H1 (cell line): ENCODE measurements at regions not wholly inside any gene's neighbourhood (a gene's known extent, or its start where the extent isn't known, plus 50 kb on each side); places are given as distances from the start of the nearest gene placed in this dataset.

ENCODE experiments used
- CTCF ChIA-PET: fragments of 300-600 bp; sonication (Branson Sonifier 250); formaldehyde crosslinking; loops from one replicate; lab custom pipeline; 2021; ENCODE audit not compliant: partially characterized antibody; lab: Charles Lee
- POLR2A ChIA-PET: fragments of 300-600 bp; sonication (Branson Sonifier 250); formaldehyde crosslinking; loops from one replicate; lab custom pipeline; 2021; ENCODE audit warnings: inconsistent platforms; ENCODE audit not compliant: partially characterized antibody; lab: Charles Lee
- DNase-seq, 2 experiments: peaks; one replicate each; pipeline versions ENCODE4 v3.0.0 to v3.0.0-alpha.2; 2010 to 2022; ENCODE audit warnings: low spot score in 2 of 2, low read depth in 1 of 2, mixed read lengths in 1 of 2
- FAIRE-seq: peaks from 2 replicates; lab custom pipeline; 2011; peaks lifted over from hg19 to GRCh38; lab: Jason Lieb, UNC
- H2AFZ ChIP-seq: 2 replicates; pipeline ENCODE4 v1.8.1; 2012; ENCODE audit warnings: low read length, inconsistent platforms
- H2AK5ac ChIP-seq: 2 replicates; pipeline ENCODE4 v1.6.1; 2013; ENCODE audit warnings: low read depth, low read length
- H2BK120ac ChIP-seq: replicated peaks from 2 replicates; pipeline ENCODE3; 2013; ENCODE audit warnings: low read depth, low read length, inconsistent platforms
- H2BK12ac ChIP-seq: 2 replicates; pipeline ENCODE4 v1.6.1; 2013; ENCODE audit warnings: low read depth, low read length
- H2BK15ac ChIP-seq: 2 replicates; pipeline ENCODE4 v1.6.1; 2013; ENCODE audit warnings: low read length
- H2BK20ac ChIP-seq: 2 replicates; pipeline ENCODE4 v1.6.1; 2013; ENCODE audit warnings: low read length
- H2BK5ac ChIP-seq: 2 replicates; pipeline ENCODE4 v1.6.1; 2013; ENCODE audit warnings: low read depth, low read length
- H3K14ac ChIP-seq: 2 replicates; pipeline ENCODE4 v1.6.1; 2013; ENCODE audit warnings: inconsistent platforms; ENCODE audit not compliant: insufficient read length
- H3K18ac ChIP-seq: 2 replicates; pipeline ENCODE4 v1.6.1; 2013; ENCODE audit warnings: low read length; ENCODE audit errors: extremely low read depth
- H3K23ac ChIP-seq: 2 replicates; pipeline ENCODE4 v1.6.1; 2013; ENCODE audit warnings: inconsistent platforms; ENCODE audit not compliant: insufficient read length
- H3K23me2 ChIP-seq: 2 replicates; pipeline ENCODE4 v1.6.1; 2013; ENCODE audit warnings: low read depth, low read length
- H3K27ac ChIP-seq: 2 replicates; pipeline ENCODE4 v1.6.1; 2011; ENCODE audit warnings: low read depth, low read length, inconsistent platforms
- H3K27me3 ChIP-seq, 4 experiments: replicated peaks in 1 of 4; 1 replicate in 1 of 4; 2 replicates in 3 of 4; pipeline versions ENCODE4 v1.6.1 to v1.8.1; 2011 to 2013; ENCODE audit warnings: low read length in 3 of 4, mild to moderate bottlenecking in 3 of 4, inconsistent platforms in 2 of 4, mixed read lengths in 2 of 4, moderate library complexity in 1 of 4; ENCODE audit not compliant: control insufficient read depth in 3 of 4, insufficient read depth in 3 of 4; ENCODE audit errors: extremely low read depth in 1 of 4
- H3K36me3 ChIP-seq, 4 experiments: 2 replicates each; pipeline versions ENCODE4 v1.6.1 to v1.8.1; 2011 to 2013; ENCODE audit warnings: mild to moderate bottlenecking in 4 of 4, low read length in 3 of 4, moderate library complexity in 2 of 4, control low read depth in 1 of 4, inconsistent platforms in 1 of 4; ENCODE audit not compliant: insufficient read depth in 4 of 4, control insufficient read depth in 2 of 4
- H3K4ac ChIP-seq: replicated peaks from 2 replicates; pipeline ENCODE3; 2013; ENCODE audit warnings: low read length, low read depth, mixed read lengths, inconsistent platforms; ENCODE audit not compliant: insufficient read length
- H3K4me1 ChIP-seq, 4 experiments: replicated peaks in 1 of 4; 1 replicate in 1 of 4; 2 replicates in 3 of 4; pipeline versions ENCODE4 v1.6.1 to v1.8.1; 2011 to 2013; ENCODE audit warnings: low read length in 3 of 4, inconsistent platforms in 2 of 4, mixed read lengths in 1 of 4; ENCODE audit not compliant: insufficient read depth in 4 of 4, control insufficient read depth in 3 of 4
- H3K4me2 ChIP-seq, 2 experiments: 2 replicates each; pipeline versions ENCODE4 v1.6.1 to v1.8.1; 2011 to 2013; ENCODE audit warnings: low read depth in 2 of 2, low read length in 2 of 2, control low read depth in 1 of 2, inconsistent platforms in 1 of 2, mild to moderate bottlenecking in 1 of 2; ENCODE audit not compliant: insufficient read depth in 1 of 2
- H3K4me3 ChIP-seq, 4 experiments: fragments of 200-600, 300-600 bp in 1 of 4; sonication (generic), shearing (Covaris generic), sonication (Bioruptor Twin) in 1 of 4; 2 replicates each; pipeline versions ENCODE4 v1.5.1 to v1.8.1; 2011 to 2016; ENCODE audit warnings: low read length in 4 of 4, low read depth in 3 of 4, control low read depth in 2 of 4, inconsistent platforms in 2 of 4, mild to moderate bottlenecking in 2 of 4, mixed read lengths in 1 of 4, moderate library complexity in 1 of 4; ENCODE audit not compliant: insufficient read depth in 2 of 4; ENCODE audit errors: extremely low read depth in 1 of 4
- H3K56ac ChIP-seq: replicated peaks from 2 replicates; pipeline ENCODE3; 2013; ENCODE audit warnings: low read depth, mild to moderate bottlenecking, mixed read lengths, low read length, inconsistent platforms; ENCODE audit not compliant: insufficient read length
- H3K79me1 ChIP-seq: 2 replicates; pipeline ENCODE4 v1.6.1; 2013; ENCODE audit warnings: low read depth, low read length, control low read depth
- H3K79me2 ChIP-seq, 2 experiments: 2 replicates each; pipeline versions ENCODE4 v1.6.1 to v1.8.1; 2012 to 2013; ENCODE audit warnings: low read length in 2 of 2, mild to moderate bottlenecking in 2 of 2, inconsistent platforms in 1 of 2; ENCODE audit not compliant: insufficient read depth in 2 of 2, control insufficient read depth in 1 of 2
- H3K9ac ChIP-seq, 4 experiments: replicated peaks in 1 of 4; 1 replicate in 1 of 4; 2 replicates in 3 of 4; pipeline versions ENCODE4 v1.6.1 to v1.8.1; 2011 to 2013; ENCODE audit warnings: low read depth in 3 of 4, low read length in 3 of 4, control low read depth in 2 of 4, mild to moderate bottlenecking in 2 of 4, moderate library complexity in 2 of 4, inconsistent platforms in 1 of 4; ENCODE audit errors: extremely low read depth in 1 of 4
- H3K9me3 ChIP-seq, 2 experiments: 2 replicates each; pipeline versions ENCODE4 v1.6.1 to v1.8.1; 2012 to 2013; ENCODE audit warnings: mild to moderate bottlenecking in 2 of 2, moderate library complexity in 2 of 2, control low read depth in 1 of 2, inconsistent platforms in 1 of 2, low read depth in 1 of 2, low read length in 1 of 2, mixed read lengths in 1 of 2; ENCODE audit not compliant: insufficient read depth in 2 of 2
- H4K20me1 ChIP-seq, 2 experiments: replicated peaks in 1 of 2; 2 replicates each; pipeline versions ENCODE3 to v1.8.1; 2011 to 2013; ENCODE audit warnings: inconsistent platforms in 2 of 2, low read length in 2 of 2, mild to moderate bottlenecking in 1 of 2; ENCODE audit not compliant: insufficient read depth in 2 of 2, control insufficient read depth in 1 of 2
- H4K5ac ChIP-seq: 2 replicates; pipeline ENCODE4 v1.6.1; 2013; ENCODE audit warnings: low read length, low read depth, mixed read lengths, inconsistent platforms; ENCODE audit not compliant: insufficient read length
- H4K8ac ChIP-seq: 2 replicates; pipeline ENCODE4 v1.8.0; 2013; ENCODE audit warnings: mild to moderate bottlenecking, moderate library complexity, low read length, inconsistent platforms; ENCODE audit not compliant: insufficient read depth; ENCODE audit errors: extremely low read depth
- H4K91ac ChIP-seq: replicated peaks from 2 replicates; pipeline ENCODE3; 2013; ENCODE audit warnings: low read length, mixed read lengths, inconsistent platforms; ENCODE audit not compliant: insufficient read length
- ATF2 ChIP-seq: IDR thresholded peaks from 2 replicates; pipeline ENCODE4 v1.6.1; 2012; ENCODE audit warnings: low read length, inconsistent platforms
- BCL11A ChIP-seq, 2 experiments: IDR thresholded peaks; one replicate each; pipeline ENCODE4 v1.6.1; 2011; ENCODE audit warnings: low read depth in 2 of 2, low read length in 2 of 2, mild to moderate bottlenecking in 2 of 2
- CHD1 ChIP-seq: IDR thresholded peaks from 2 replicates; pipeline ENCODE4 v1.6.1; 2012; ENCODE audit warnings: low read depth, low read length, improper control_type of control experiment
- CTBP2 ChIP-seq: IDR thresholded peaks from 2 replicates; pipeline ENCODE4 v1.7.0; 2011; ENCODE audit warnings: borderline replicate concordance, mild to moderate bottlenecking, moderate library complexity, mixed read lengths, low read length; ENCODE audit not compliant: insufficient read depth, insufficient read length
- E2F6 ChIP-seq: IDR thresholded peaks from 2 replicates; pipeline ENCODE4 v1.6.1; 2012; ENCODE audit warnings: inconsistent platforms
- FOSL1 ChIP-seq: IDR thresholded peaks from 2 replicates; pipeline ENCODE4 v1.6.1; 2011; ENCODE audit warnings: mild to moderate bottlenecking, low read depth, low read length, moderate library complexity; ENCODE audit not compliant: insufficient read depth
- POLR2AphosphoS5 ChIP-seq: IDR thresholded peaks from 2 replicates; pipeline ENCODE4 v1.6.1; 2011; ENCODE audit warnings: low read depth, low read length
- RXRA ChIP-seq: IDR thresholded peaks from 2 replicates; pipeline ENCODE4 v1.6.1; 2011; ENCODE audit warnings: low read depth, mild to moderate bottlenecking, low read length, moderate library complexity; ENCODE audit not compliant: insufficient read depth
- SIRT6 ChIP-seq: IDR thresholded peaks from one replicate; pipeline ENCODE4 v1.7.1; 2012; ENCODE audit warnings: low read length, inconsistent platforms
- SRF ChIP-seq: IDR thresholded peaks from 2 replicates; pipeline ENCODE4 v1.6.1; 2011; ENCODE audit warnings: mild to moderate bottlenecking, low read depth, low read length, moderate library complexity
- SUZ12 ChIP-seq: fragments of 200-600 bp; sonication (generic); IDR thresholded peaks from 2 replicates; pipeline ENCODE4 v1.6.1; 2012; ENCODE audit warnings: mild to moderate bottlenecking, inconsistent platforms, low read length, moderate library complexity, mixed read lengths
- WGBS, 2 experiments: shearing (Covaris generic) in 1 of 2; methylation state at CpG; one replicate each; pipeline versions ENCODE4 v1.1.6 to v1.1.7; 2013 to 2015; ENCODE audit warnings: low lambda C conversion rate in 2 of 2, mixed read lengths in 2 of 2, inconsistent platforms in 1 of 2, low coverage in 1 of 2, missing lambda C conversion rate in 1 of 2; ENCODE audit not compliant: insufficient replicate concordance in 2 of 2, insufficient coverage in 1 of 2, insufficient read length in 1 of 2; ENCODE audit errors: extremely low coverage in 1 of 2, missing lambda C conversion rate in 1 of 2; 5-methylcytosine and 5-hydroxymethylcytosine counted together

DNA sequence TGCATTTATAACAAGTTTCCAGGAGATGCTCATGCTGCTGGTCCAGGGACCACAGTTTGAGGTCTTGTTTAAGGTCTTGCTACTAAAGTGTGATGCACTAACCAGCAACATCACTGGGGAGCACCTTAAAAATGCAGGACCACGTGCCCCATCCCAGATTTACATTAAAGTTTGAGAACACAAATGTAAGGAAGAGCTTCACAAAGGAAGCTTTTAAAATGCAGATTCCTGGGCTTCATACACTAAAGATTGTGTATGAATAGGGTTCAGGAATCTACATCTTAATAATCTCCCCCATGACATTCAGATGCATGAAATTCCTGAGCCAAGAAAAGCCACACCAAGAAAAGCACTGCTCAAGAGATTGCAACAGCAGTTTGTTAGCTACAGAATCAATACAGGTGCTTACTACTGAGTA, 235.3 kb upstream of the TANK start:
- WGBS, 2 experiments = 0% methylated on average over 1 of the region's 1 CpG; no CpG with 5 or more reads in 1 of the 2 experiments
- Histone ChIP-seq H3K27ac (no peak overlapping the region), H4K91ac (no peak overlapping the region), H3K14ac (no peak overlapping the region), H2BK20ac (no peak overlapping the region), H3K23me2 (no peaks in the 10 kb centered on the region), H3K79me1 (no peaks in the 10 kb centered on the region), H3K9ac (no peak overlapping the region), H3K79me2 (no peaks in the 10 kb centered on the region), H3K36me3 (no peaks in the 10 kb centered on the region), H2BK120ac (no peak overlapping the region), H3K4ac (no peak overlapping the region), H2AK5ac (no peak overlapping the region), H3K4me2 (peak overlapping the region in 1 of 2 experiments; percentile 15; a peak in 1 of 4 replicates), H4K5ac (no peak overlapping the region), H3K9me3 (peaks cover 0 to 3% of the 10 kb centered on the region in 2 experiments; a peak in 1 of 4 replicates), H4K8ac (no peak overlapping the region), H2AFZ (no peak overlapping the region), H2BK5ac (peak overlapping the region; percentile 81; the same call in 1 of the 2 replicates), H3K56ac (no peak overlapping the region), H3K23ac (no peak overlapping the region), H3K18ac (0 out of 2 replicates have a peak overlapping the region, but pooled peaks have one; percentile 42), H3K4me3 (no peak overlapping the region), H3K27me3 (no peaks in the 10 kb centered on the region), H3K4me1 (peaks cover 0 to 11% (median 7%) of the 10 kb centered on the region in 4 experiments; a peak in 3 of 7 replicates), H2BK15ac (no peak overlapping the region), H2BK12ac (peak overlapping the region; percentile 10; the same call in 1 of the 2 replicates), H4K20me1 (no peaks in the 10 kb centered on the region)
- CTCF ChIA-PET = interaction anchor here (0.8 to 2.7 kb wide), 5 partner anchors 10 to 344 kb away, joined by 3 to 13 read pairs (median 3); no protein-coding TSS in a partner anchor
- DNase-seq (peak in 1 of 2 experiments; percentile 33), FAIRE-seq (peak; percentile 70)
- POLR2A ChIA-PET = interaction anchor here (0.6 to 1.6 kb wide), 3 partner anchors 278 to 547 kb away, joined by 3 read pairs; no protein-coding TSS in a partner anchor
- TF ChIP-seq BCL11A (IDR thresholded peaks at IDR 0.05; ENCODE audit: low read depth in 2 of 2, low read length in 2 of 2) (no peak), ATF2 (peak; percentile 75; the same call in 1 of the 2 replicates), SIRT6 (no peak), E2F6 (peak; percentile 48; the same call in 1 of the 2 replicates), SRF (no peak), RXRA (no peak), CHD1 (no peak), FOSL1 (no peak), SUZ12 (no peak), POLR2AphosphoS5 (no peak), CTBP2 (no peak)
